A549 (cell line): ENCODE measurements at regions not wholly inside any gene's neighbourhood (a gene's known extent, or its start where the extent isn't known, plus 50 kb on each side); places are given as distances from the start of the nearest gene placed in this dataset.

Source experiments
- ATAC-seq, 2 experiments: fragments of 200-7000 bp in 1 of 2; fragments of >200 bp in 1 of 2; cut with Nextera tagmentation in 1 of 2; cut with Tn5 transposase in 1 of 2; 3 replicates each; pipeline versions ENCODE4 v1.8.0 to v1.9.1; 2018 to 2020; ENCODE audit warnings: mild to moderate bottlenecking in 1 of 2, moderate library complexity in 1 of 2
- CTCF ChIA-PET: fragments of 300-600 bp; sonication (Branson Sonifier 250); formaldehyde crosslinking; extraction: SDS; loops from one replicate; lab custom pipeline; 2021; ENCODE audit warnings: antibody characterized with exemption, inconsistent platforms; lab: Yijun Ruan, JAX
- POLR2A ChIA-PET: fragments of 350-600 bp; formaldehyde crosslinking; extraction: SDS; loops from one replicate; lab custom pipeline; 2021; ENCODE audit warnings: antibody characterized with exemption, inconsistent platforms; lab: Yijun Ruan, JAX
- DNase-seq, 2 experiments: peaks; one replicate each; pipeline versions ENCODE4 v3.0.0 to v3.0.0-alpha.2; 2011 to 2016; ENCODE audit warnings: low read depth in 1 of 2, low spot score in 1 of 2
- FAIRE-seq: peaks from 2 replicates; lab custom pipeline; 2011; peaks lifted over from hg19 to GRCh38; lab: Jason Lieb, UNC
- H3K27ac ChIP-seq, 2 experiments: fragments of >200 bp; sonication (Bioruptor Twin); formaldehyde crosslinking; 3 replicates each; pipeline ENCODE4 v1.5.1; 2016 to 2017
- H3K4me1 ChIP-seq: fragments of >200 bp; sonication (Bioruptor Twin); formaldehyde crosslinking; 3 replicates; pipeline ENCODE4 v1.6.1; 2016
- H3K4me2 ChIP-seq: fragments of >200 bp; sonication (Bioruptor Twin); formaldehyde crosslinking; 3 replicates; pipeline ENCODE4 v1.6.1; 2016
- H3K4me3 ChIP-seq: fragments of >200 bp; sonication (Bioruptor Twin); formaldehyde crosslinking; 3 replicates; pipeline ENCODE4 v1.5.1; 2016
- H3K9me3 ChIP-seq: fragments of >200 bp; sonication (Bioruptor Twin); formaldehyde crosslinking; 3 replicates; pipeline ENCODE4 v1.6.1; 2016
- BHLHE40 ChIP-seq: IDR thresholded peaks from 2 replicates; pipeline ENCODE4 v1.6.1; 2012; ENCODE audit warnings: low read depth, low read length, inconsistent platforms
- CBX2 ChIP-seq: fragments of 200-600 bp; sonication (generic); IDR thresholded peaks from 2 replicates; pipeline ENCODE4 v1.6.1; 2016; ENCODE audit warnings: low read depth, mild to moderate bottlenecking, borderline replicate concordance
- CTCF ChIP-seq: fragments of >200 bp; sonication (Bioruptor Twin); formaldehyde crosslinking; IDR thresholded peaks from 3 replicates; pipeline ENCODE4 v1.5.1; 2016
- E2F6 ChIP-seq: IDR thresholded peaks from 2 replicates; pipeline ENCODE4 v1.6.1; 2012; ENCODE audit warnings: low read depth, borderline replicate concordance
- EP300 ChIP-seq, 2 experiments: fragments of >200 bp; sonication (Bioruptor Twin); formaldehyde crosslinking; IDR thresholded peaks; 2 replicates in 1 of 2; 3 replicates in 1 of 2; pipeline ENCODE4 v1.6.1; 2016 to 2017
- ESRRA ChIP-seq: fragments of 150-350 bp; IDR thresholded peaks from 2 replicates; pipeline ENCODE4 v1.6.1; 2014; ENCODE audit warnings: mild to moderate bottlenecking, low read length, borderline replicate concordance
- FOSB ChIP-seq: fragments of 250-450 bp; sonication (Bioruptor Pico); IDR thresholded peaks from 2 replicates; pipeline ENCODE4 v1.5.0; 2020; ENCODE audit warnings: mild to moderate bottlenecking, moderate library complexity
- GATA3 ChIP-seq: IDR thresholded peaks from 2 replicates; pipeline ENCODE4 v1.6.1; 2012; ENCODE audit warnings: borderline replicate concordance
- HES2 ChIP-seq: fragments of >200 bp; sonication (Bioruptor Twin); formaldehyde crosslinking; IDR thresholded peaks from 2 replicates; pipeline ENCODE4 v1.6.1; 2016
- KDM5A ChIP-seq: fragments of 200-600 bp; sonication (generic); IDR thresholded peaks from 2 replicates; pipeline ENCODE4 v1.6.1; 2016; ENCODE audit warnings: antibody characterized with exemption, mild to moderate bottlenecking
- MAFK ChIP-seq: fragments of 450-650 bp; IDR thresholded peaks from 2 replicates; pipeline ENCODE4 v1.6.1; 2014; ENCODE audit not compliant: partially characterized antibody
- MAX ChIP-seq: IDR thresholded peaks from 2 replicates; pipeline ENCODE4 v1.6.1; 2012
- MYC ChIP-seq: IDR thresholded peaks from 2 replicates; pipeline ENCODE4 v1.6.1; 2012; ENCODE audit warnings: mild to moderate bottlenecking, inconsistent platforms, low read length, improper control_type of control experiment, borderline replicate concordance
- NPAS2 ChIP-seq: fragments of 250-450 bp; sonication (Bioruptor Pico); IDR thresholded peaks from 2 replicates; pipeline ENCODE4 v1.8.0; 2022; ENCODE audit warnings: mild to moderate bottlenecking, moderate library complexity, borderline replicate concordance
- PBX3 ChIP-seq: IDR thresholded peaks from 2 replicates; pipeline ENCODE4 v1.6.1; 2012
- POLR2A ChIP-seq: IDR thresholded peaks from 2 replicates; pipeline ENCODE4 v1.6.1; 2012; ENCODE audit warnings: mild to moderate bottlenecking, low read length
- POLR2AphosphoS2 ChIP-seq: conservative IDR thresholded peaks from 2 replicates; pipeline ENCODE4 v1.6.1; 2012; ENCODE audit warnings: low read length, improper control_type of control experiment, inconsistent platforms
- RAD21 ChIP-seq, 2 experiments: fragments of >200 bp in 1 of 2; sonication (Bioruptor Twin) in 1 of 2; formaldehyde crosslinking in 1 of 2; IDR thresholded peaks in 1 of 2; conservative IDR thresholded peaks in 1 of 2; 2 replicates in 1 of 2; 3 replicates in 1 of 2; pipeline ENCODE4 v1.6.1; 2012 to 2018; ENCODE audit warnings: inconsistent platforms in 1 of 2
- RFX5 ChIP-seq: fragments of 450-650 bp; IDR thresholded peaks from 2 replicates; pipeline ENCODE4 v1.7.1; 2014; ENCODE audit warnings: antibody characterized with exemption, mild to moderate bottlenecking, moderate library complexity
- SMC3 ChIP-seq: fragments of >200 bp; sonication (Bioruptor Twin); formaldehyde crosslinking; IDR thresholded peaks from 3 replicates; pipeline ENCODE4 v1.6.1; 2018; ENCODE audit warnings: inconsistent platforms
- TP53 ChIP-seq: fragments of 250-450 bp; sonication (Bioruptor Pico); IDR thresholded peaks from 2 replicates; pipeline ENCODE4 v1.5.0; 2021; ENCODE audit warnings: mild to moderate bottlenecking, moderate library complexity
- ZC3H11A ChIP-seq: fragments of 450-650 bp; IDR thresholded peaks from 2 replicates; pipeline ENCODE4 v1.6.1; 2014; ENCODE audit warnings: antibody characterized with exemption, mild to moderate bottlenecking
- WGBS: methylation state at CpG from one replicate; pipeline ENCODE4 v1.1.6; 2017; ENCODE audit errors: missing lambda C conversion rate; 5-methylcytosine and 5-hydroxymethylcytosine counted together

- H3K27ac ChIP-seq = no peak overlapping the region
- no peak overlapping the region for H3K4me3 ChIP-seq
- no peak overlapping the region for H3K4me2 ChIP-seq
- no peak for ATAC-seq
- no peak for DNase-seq
- ChIA-PET CTCF (interaction anchor here (0.6 to 1.8 kb wide), 9 partner anchors 8 to 680 kb away, joined by 3 to 5 read pairs (median 3); no protein-coding TSS in a partner anchor), POLR2A (interaction anchor here (0.6 kb wide), 1 partner anchor 469 kb away, joined by 3 read pairs; no protein-coding TSS in a partner anchor)
- H3K4me1 ChIP-seq = no peaks in the 10 kb centered on the region
- H3K9me3 ChIP-seq = peaks cover 2% of the 10 kb centered on the region; the same call in 1 of the 3 replicates
- TF ChIP-seq FOSB (CRISPR knock-in tag) (no peak), BHLHE40 (no peak), HES2 (no peak), POLR2A (no peak), PBX3 (no peak)
- no peak for FAIRE-seq
- 15% methylated on average over 3 of the region's 3 CpGs for WGBS
Observed at GRCh38 chr16:73565925-73566324, 518.0 kb upstream of the ZFHX3 start.

- POLR2A ChIA-PET = no interaction called here
- ATAC-seq (peak; percentile 64 to 71; a peak in 3 of 6 replicates), DNase-seq (peak in 1 of 2 experiments; percentile 19), FAIRE-seq (no peak)
- Histone ChIP-seq H3K4me3 (no peak overlapping the region), H3K27ac (no peak overlapping the region), H3K4me2 (no peak overlapping the region), H3K9me3 (peaks cover 2% of the 10 kb centered on the region; the same call in 1 of the 3 replicates), H3K4me1 (no peaks in the 10 kb centered on the region)
- 14% methylated on average over 7 of the region's 7 CpGs for WGBS
- TF ChIP-seq E2F6 = no peak
- no peak for TF ChIP-seq NPAS2
- no peak for TF ChIP-seq ESRRA
- no peak for TF ChIP-seq KDM5A
- TF ChIP-seq ZC3H11A = no peak
- TF ChIP-seq POLR2AphosphoS2 = no peak
- TF ChIP-seq MYC = no peak
- no peak for TF ChIP-seq EP300 (IDR thresholded peaks at IDR 0.05)
- TF ChIP-seq MAX = no peak
- no peak for TF ChIP-seq RFX5
- TF ChIP-seq GATA3 = no peak
- peak; percentile 45 for TF ChIP-seq CTCF
- TF ChIP-seq CBX2 = no peak
- peak; percentile 49 to 56 for TF ChIP-seq RAD21 (conservative IDR thresholded peaks at IDR 0.05 in 1 of 2, IDR thresholded peaks at IDR 0.05 in 1 of 2)
- no peak for TF ChIP-seq TP53 (CRISPR knock-in tag)
- peak; percentile 41; the same call in 1 of the 3 replicates for TF ChIP-seq SMC3
- no peak for TF ChIP-seq MAFK
- TF ChIP-seq, all 56 proteins: peak for 3
- CTCF ChIA-PET = interaction anchor here (0.8 to 1.8 kb wide), 11 partner anchors 8 to 394 kb away, joined by 3 to 8 read pairs (median 4); no protein-coding TSS in a partner anchor
Observed at GRCh38 chr16:73565263-73565662, 517.3 kb upstream of the ZFHX3 start.
